Type B pancreatic cell (in vitro differentiated cells): ENCODE measurements at regions not wholly inside any gene's neighbourhood (a gene's known extent, or its start where the extent isn't known, plus 50 kb on each side); places are given as distances from the start of the nearest gene placed in this dataset.

Experiments
- DNase-seq: peaks from one replicate; pipeline ENCODE4 v3.0.0; 2021; ENCODE audit warnings: mixed read lengths; ENCODE audit not compliant: unreplicated experiment; ENCODE audit errors: extremely low spot score
- H3K27ac Mint-ChIP-seq: 2 replicates; pipeline ENCODE4 v1.8.0; 2021; ENCODE audit warnings: mild to moderate bottlenecking, mixed read lengths
- H3K27me3 Mint-ChIP-seq: 2 replicates; pipeline ENCODE4 v1.8.0; 2021; ENCODE audit warnings: mixed read lengths
- H3K36me3 Mint-ChIP-seq: 2 replicates; pipeline ENCODE4 v1.8.0; 2021; ENCODE audit warnings: mixed read lengths
- H3K4me1 Mint-ChIP-seq: one replicate; pipeline ENCODE4 v1.8.0; 2021; ENCODE audit warnings: mixed read lengths; ENCODE audit not compliant: unreplicated experiment
- H3K4me3 Mint-ChIP-seq: 2 replicates; pipeline ENCODE4 v1.8.0; 2021; ENCODE audit warnings: mild to moderate bottlenecking, mixed read lengths
- H3K9me3 Mint-ChIP-seq: 2 replicates; pipeline ENCODE4 v1.8.0; 2021; ENCODE audit warnings: mixed read lengths
- TF ChIP-seq, protein P1 (sequence below): fragments of 200-600 bp; sonication (generic); conservative IDR thresholded peaks from 2 replicates; pipeline ENCODE4 v1.5.0; 2021; ENCODE audit warnings: antibody characterized with exemption, mild to moderate bottlenecking

DNA sequence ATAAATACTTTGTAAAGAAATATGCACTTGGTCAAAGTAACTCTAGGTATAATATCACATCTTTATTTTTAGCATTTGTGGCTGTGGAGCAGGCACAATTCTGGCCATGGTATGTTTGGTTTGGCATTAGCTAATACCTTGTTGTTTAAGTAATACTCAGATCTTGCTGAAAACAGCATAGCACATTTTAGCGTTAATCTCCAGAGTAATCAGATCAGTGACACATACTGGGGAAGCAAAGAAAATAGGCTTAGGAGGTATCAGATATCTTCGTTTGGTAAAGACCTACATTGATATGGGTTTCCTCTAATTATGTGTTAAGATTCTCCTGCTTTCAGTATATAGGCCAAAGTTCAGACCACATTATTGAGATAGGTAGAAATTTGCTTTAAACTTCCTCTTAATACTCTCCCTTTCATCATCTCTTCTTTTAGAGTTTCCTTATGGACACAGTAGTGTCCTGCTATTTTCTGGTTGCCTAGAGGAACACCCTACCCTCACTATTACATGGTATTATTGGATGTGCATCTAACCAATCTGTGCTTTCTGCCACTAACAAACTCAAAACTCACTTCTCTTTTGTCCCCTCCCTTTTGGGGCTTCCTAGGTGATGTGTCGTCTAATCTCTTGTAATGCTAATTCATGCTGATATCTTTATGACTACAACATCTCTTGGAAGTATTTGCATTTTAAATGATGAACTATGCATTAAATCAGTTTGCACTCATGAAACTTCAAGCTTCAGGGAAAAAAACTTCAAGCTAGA lies 437.3 kb upstream of the ADAMTSL1 start:
- no peaks in the 10 kb centered on the region for H3K9me3 Mint-ChIP-seq
- no peaks in the 10 kb centered on the region for H3K27me3 Mint-ChIP-seq
- TF ChIP-seq, protein P1, sequence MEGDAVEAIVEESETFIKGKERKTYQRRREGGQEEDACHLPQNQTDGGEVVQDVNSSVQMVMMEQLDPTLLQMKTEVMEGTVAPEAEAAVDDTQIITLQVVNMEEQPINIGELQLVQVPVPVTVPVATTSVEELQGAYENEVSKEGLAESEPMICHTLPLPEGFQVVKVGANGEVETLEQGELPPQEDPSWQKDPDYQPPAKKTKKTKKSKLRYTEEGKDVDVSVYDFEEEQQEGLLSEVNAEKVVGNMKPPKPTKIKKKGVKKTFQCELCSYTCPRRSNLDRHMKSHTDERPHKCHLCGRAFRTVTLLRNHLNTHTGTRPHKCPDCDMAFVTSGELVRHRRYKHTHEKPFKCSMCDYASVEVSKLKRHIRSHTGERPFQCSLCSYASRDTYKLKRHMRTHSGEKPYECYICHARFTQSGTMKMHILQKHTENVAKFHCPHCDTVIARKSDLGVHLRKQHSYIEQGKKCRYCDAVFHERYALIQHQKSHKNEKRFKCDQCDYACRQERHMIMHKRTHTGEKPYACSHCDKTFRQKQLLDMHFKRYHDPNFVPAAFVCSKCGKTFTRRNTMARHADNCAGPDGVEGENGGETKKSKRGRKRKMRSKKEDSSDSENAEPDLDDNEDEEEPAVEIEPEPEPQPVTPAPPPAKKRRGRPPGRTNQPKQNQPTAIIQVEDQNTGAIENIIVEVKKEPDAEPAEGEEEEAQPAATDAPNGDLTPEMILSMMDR, result no peak
- H3K27ac Mint-ChIP-seq, result no peak overlapping the region
- H3K36me3 Mint-ChIP-seq, result no peaks in the 10 kb centered on the region
- DNase-seq, result no peak
- H3K4me1 Mint-ChIP-seq, result no peaks in the 10 kb centered on the region
- H3K4me3 Mint-ChIP-seq, result no peak overlapping the region

- H3K27ac Mint-ChIP-seq, result no peak overlapping the region
Observed at GRCh38 chr9:18037981-18038380, 436.0 kb upstream of the ADAMTSL1 start.

GRCh38 chr9:18040327-18040726 lies 433.6 kb upstream of the ADAMTSL1 start:
- DNase-seq, result no peak
- Mint-ChIP-seq H3K27ac (no peak overlapping the region), H3K36me3 (no peaks in the 10 kb centered on the region), H3K4me1 (peaks cover 4% of the 10 kb centered on the region), H3K9me3 (no peaks in the 10 kb centered on the region), H3K27me3 (no peaks in the 10 kb centered on the region), H3K4me3 (no peak overlapping the region)
- TF ChIP-seq, protein P1, result no peak

More at GRCh38 chr9:18037981-18038380, 436.0 kb upstream of the ADAMTSL1 start:
- DNase-seq, result no peak
- Mint-ChIP-seq H3K4me1 (no peaks in the 10 kb centered on the region), H3K4me3 (no peak overlapping the region), H3K9me3 (no peaks in the 10 kb centered on the region), H3K36me3 (no peaks in the 10 kb centered on the region), H3K27me3 (no peaks in the 10 kb centered on the region)
- TF ChIP-seq, protein P1, result no peak

DNA sequence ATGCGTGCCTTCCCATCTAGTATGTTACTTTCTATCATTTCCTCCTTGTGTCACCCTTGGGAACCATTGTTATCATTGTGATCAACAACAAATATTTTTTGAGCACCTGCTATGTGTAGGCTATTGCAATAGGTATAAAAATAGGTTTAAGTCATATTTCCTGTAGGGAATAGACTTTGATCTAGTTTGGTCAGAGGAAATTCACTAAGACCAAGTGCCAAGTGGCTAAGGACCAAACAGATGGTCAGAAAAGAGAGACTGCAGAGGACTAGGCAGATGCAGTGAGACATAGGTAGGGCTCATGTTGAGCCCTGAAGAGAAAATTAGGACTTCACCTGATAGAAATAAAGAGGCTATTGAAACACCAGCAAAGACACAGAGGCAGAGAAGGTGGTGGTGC lies 430.0 kb upstream of the ADAMTSL1 start:
- peaks cover 4% of the 10 kb centered on the region for H3K4me1 Mint-ChIP-seq
- no peak for DNase-seq
- H3K9me3 Mint-ChIP-seq, result no peaks in the 10 kb centered on the region
- H3K36me3 Mint-ChIP-seq, result no peaks in the 10 kb centered on the region
- TF ChIP-seq, protein P1, result no peak
- no peak overlapping the region for H3K27ac Mint-ChIP-seq
- no peaks in the 10 kb centered on the region for H3K27me3 Mint-ChIP-seq
- no peak overlapping the region for H3K4me3 Mint-ChIP-seq

- H3K36me3 Mint-ChIP-seq, result no peaks in the 10 kb centered on the region
- DNase-seq, result no peak
- no peaks in the 10 kb centered on the region for H3K9me3 Mint-ChIP-seq
- H3K4me1 Mint-ChIP-seq, result peaks cover 4% of the 10 kb centered on the region
- no peak overlapping the region for H3K4me3 Mint-ChIP-seq
- H3K27me3 Mint-ChIP-seq, result no peaks in the 10 kb centered on the region
- TF ChIP-seq, protein P1, result no peak
- H3K27ac Mint-ChIP-seq, result no peak overlapping the region
Observed at GRCh38 chr9:18045326-18045725, 428.6 kb upstream of the ADAMTSL1 start.
